ENCODE measurements at regions not wholly inside any gene's neighbourhood (a gene's known extent, or its start where the extent isn't known, plus 50 kb on each side); places are given as distances from the start of the nearest gene placed in this dataset.

GRCh38 chr2:60268661-60269060 lies 284.8 kb downstream of the BCL11A start:
- intact Hi-C loops (cut with DNase I, micrococcal nuclease), result no loop called here
- no peak for ATAC-seq

GRCh38 chr2:60268032-60268431 lies 285.4 kb downstream of the BCL11A start:
- ATAC-seq, result no peak

More at GRCh38 chr2:60268661-60269060, 284.8 kb downstream of the BCL11A start:
- DNase-seq, result no peak

GRCh38 chr2:60267122-60267521 lies 286.3 kb downstream of the BCL11A start:
- ATAC-seq (no peak), DNase-seq (no peak)
- intact Hi-C loops (cut with DNase I, micrococcal nuclease), result no loop called here

More at GRCh38 chr2:60268032-60268431, 285.4 kb downstream of the BCL11A start:
- DNase-seq, result no peak
- intact Hi-C loops (cut with DNase I, micrococcal nuclease), result no loop called here

GRCh38 chr2:60262178-60262577 lies 291.3 kb downstream of the BCL11A start:
- DNase-seq (no peak), ATAC-seq (no peak)
- intact Hi-C loops (cut with DNase I, micrococcal nuclease), result no loop called here

- no peak for DNase-seq
- no peak for ATAC-seq
- intact Hi-C loops (cut with DNase I, micrococcal nuclease), result no loop called here
Observed at GRCh38 chr2:60260639-60261296, 292.7 kb downstream of the BCL11A start.

- DNase-seq (no peak), ATAC-seq (no peak)
- intact Hi-C loops (cut with DNase I, micrococcal nuclease), result no loop called here
Observed at GRCh38 chr2:60259781-60260180, 293.7 kb downstream of the BCL11A start.

- intact Hi-C loops (cut with DNase I, micrococcal nuclease), result no loop called here
- no peak for ATAC-seq
Observed at GRCh38 chr2:60252581-60253150, 300.8 kb downstream of the BCL11A start.

GRCh38 chr2:60251247-60251646 lies 302.2 kb downstream of the BCL11A start:
- ATAC-seq (no peak), DNase-seq (no peak)
- intact Hi-C loops (cut with DNase I, micrococcal nuclease), result no loop called here

More at GRCh38 chr2:60252581-60253150, 300.8 kb downstream of the BCL11A start:
- DNase-seq, result no peak

GRCh38 chr2:60249879-60250278 lies 303.6 kb downstream of the BCL11A start:
- DNase-seq (no peak), ATAC-seq (no peak)
- intact Hi-C loops (cut with DNase I, micrococcal nuclease), result no loop called here

GRCh38 chr2:60247471-60247870 lies 306.0 kb downstream of the BCL11A start:
- DNase-seq (no peak), ATAC-seq (no peak)
- intact Hi-C loops (cut with DNase I, micrococcal nuclease), result no loop called here

- intact Hi-C loops (cut with DNase I, micrococcal nuclease), result no loop called here
Observed at GRCh38 chr2:60246583-60246982, 306.9 kb downstream of the BCL11A start.

GRCh38 chr2:60234274-60234986 lies 319.0 kb downstream of the BCL11A start:
- ATAC-seq, result no peak
- DNase-seq, result no peak
- intact Hi-C loops (cut with DNase I, micrococcal nuclease), result no loop called here

More at GRCh38 chr2:60246583-60246982, 306.9 kb downstream of the BCL11A start:
- ATAC-seq (no peak), DNase-seq (no peak)

- ATAC-seq, result no peak
- intact Hi-C loops (cut with DNase I, micrococcal nuclease), result no loop called here
- DNase-seq, result no peak
Observed at GRCh38 chr2:60230596-60230995, 322.9 kb downstream of the BCL11A start.

GRCh38 chr2:60230037-60230436 lies 323.4 kb downstream of the BCL11A start:
- ATAC-seq, result no peak
- intact Hi-C loops (cut with DNase I, micrococcal nuclease), result no loop called here
- DNase-seq, result no peak

- intact Hi-C loops (cut with DNase I, micrococcal nuclease), result no loop called here
- ATAC-seq (no peak), DNase-seq (no peak)
Observed at GRCh38 chr2:60226943-60227342, 326.5 kb downstream of the BCL11A start.

- intact Hi-C loops (cut with DNase I, micrococcal nuclease), result no loop called here
- ATAC-seq, result no peak
- DNase-seq, result no peak
Observed at GRCh38 chr2:60226191-60226590, 327.3 kb downstream of the BCL11A start.

GRCh38 chr2:60223859-60224258 lies 329.6 kb downstream of the BCL11A start:
- DNase-seq (no peak), ATAC-seq (no peak)
- intact Hi-C loops (cut with DNase I, micrococcal nuclease), result no loop called here

GRCh38 chr2:60221098-60221497 lies 332.4 kb downstream of the BCL11A start:
- intact Hi-C loops (cut with DNase I, micrococcal nuclease), result no loop called here
- ATAC-seq (no peak), DNase-seq (no peak)

- no peak for DNase-seq
- intact Hi-C loops (cut with DNase I, micrococcal nuclease), result loop anchor here in 1 of 2 donors (10.0 kb wide), 1 partner anchor 325 kb away; no protein-coding TSS in a partner anchor
- ATAC-seq, result no peak
Observed at GRCh38 chr2:60219536-60219935, 333.9 kb downstream of the BCL11A start.

- DNase-seq (no peak), ATAC-seq (no peak)
- intact Hi-C loops (cut with DNase I, micrococcal nuclease), result loop anchor here in 1 of 2 donors (10.0 kb wide), 1 partner anchor 328 kb away; no protein-coding TSS in a partner anchor
Observed at GRCh38 chr2:60216452-60216995, 336.9 kb downstream of the BCL11A start.

All from left colon (tissue), 2 donors.